CD4-positive, alpha-beta T cell treated with Interleukin-6 for 4 hours (primary cell): ENCODE measurements at regions not wholly inside any gene's neighbourhood (a gene's known extent, or its start where the extent isn't known, plus 50 kb on each side); places are given as distances from the start of the nearest gene placed in this dataset.

Experiments
- DNase-seq: peaks from one replicate; pipeline ENCODE4 v3.0.0-alpha.2; 2020; ENCODE audit warnings: mixed read lengths

DNA sequence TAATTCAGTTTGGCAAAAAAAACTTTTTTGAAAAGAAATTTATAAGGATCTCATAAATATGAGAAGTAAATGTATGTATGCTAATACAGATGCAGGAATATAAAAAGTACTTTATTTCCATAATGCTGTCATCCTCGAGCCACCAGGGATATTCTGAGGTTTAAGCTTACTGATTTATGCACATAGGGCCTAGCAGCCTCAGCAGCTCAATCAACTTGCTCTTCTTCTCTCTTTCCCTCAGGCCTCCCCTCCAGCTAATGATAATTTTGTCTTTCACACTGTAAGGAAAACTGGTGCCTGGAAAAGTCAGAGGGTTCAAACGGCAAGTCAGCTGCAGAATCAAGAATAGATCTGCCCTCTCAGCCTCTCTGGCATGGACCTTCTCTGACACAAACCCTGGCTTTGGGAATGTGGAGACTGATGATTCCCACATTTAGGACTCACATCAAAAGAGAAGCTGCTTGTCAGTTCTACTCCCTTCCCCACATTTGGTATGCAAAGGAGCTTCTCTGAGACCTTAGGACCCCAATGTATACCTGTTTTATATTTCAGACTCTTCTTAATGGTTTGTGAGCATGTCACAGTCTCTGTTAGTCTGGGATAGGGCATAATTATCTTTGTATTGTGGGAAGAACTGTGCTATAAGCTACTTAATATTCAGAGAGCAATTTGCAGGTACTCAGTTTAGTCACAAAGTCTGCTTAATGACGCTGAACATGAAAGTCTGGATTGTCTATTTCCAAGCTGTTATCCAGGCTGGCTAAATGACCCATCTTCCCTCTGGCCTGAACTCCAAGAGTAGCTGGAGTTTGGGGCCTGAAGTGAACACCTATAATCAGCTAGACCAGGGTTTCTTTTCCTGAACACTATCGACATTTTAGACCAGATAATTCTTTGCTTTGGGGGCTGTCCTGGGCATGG, 52.1 kb upstream of the DIPK1A start:
- no peak for DNase-seq

- DNase-seq, result no peak
These were observed 52.9 kb upstream of the DIPK1A start for GRCh38 chr1:93014168-93014567.

- DNase-seq, result no peak
These were observed 54.3 kb upstream of the DIPK1A start for GRCh38 chr1:93015590-93015989.

GRCh38 chr1:93016171-93016570, 54.9 kb upstream of the DIPK1A start:
- no peak for DNase-seq

DNA sequence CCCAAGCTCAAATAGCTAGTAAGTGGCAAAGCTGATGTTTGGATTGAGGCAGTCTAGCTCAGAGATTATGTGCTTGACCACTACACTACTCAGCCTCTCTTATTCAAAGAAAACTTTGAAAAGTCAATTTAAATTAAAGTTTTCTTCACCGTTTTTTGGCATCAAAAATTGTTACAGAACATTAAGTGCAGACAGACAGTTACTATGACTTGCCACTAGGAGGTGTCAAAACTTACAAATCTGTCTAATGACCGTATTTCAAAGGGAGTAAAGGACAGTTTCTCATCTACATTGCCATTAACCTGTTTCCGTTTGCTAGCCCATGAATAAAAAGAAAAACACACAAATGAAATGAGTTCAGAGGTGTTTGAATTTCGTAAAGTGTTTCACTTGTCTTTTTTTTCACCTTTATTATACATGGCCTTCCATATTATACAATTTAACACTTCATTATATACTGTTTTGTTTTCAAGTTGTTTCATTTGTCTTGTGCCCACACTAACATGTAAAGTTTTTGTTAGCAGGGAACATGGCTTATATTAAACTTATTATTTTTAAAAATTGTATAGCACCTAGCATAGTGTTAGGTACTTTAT, 57.4 kb upstream of the MTF2 start:
- peak; percentile 6 for DNase-seq

DNA sequence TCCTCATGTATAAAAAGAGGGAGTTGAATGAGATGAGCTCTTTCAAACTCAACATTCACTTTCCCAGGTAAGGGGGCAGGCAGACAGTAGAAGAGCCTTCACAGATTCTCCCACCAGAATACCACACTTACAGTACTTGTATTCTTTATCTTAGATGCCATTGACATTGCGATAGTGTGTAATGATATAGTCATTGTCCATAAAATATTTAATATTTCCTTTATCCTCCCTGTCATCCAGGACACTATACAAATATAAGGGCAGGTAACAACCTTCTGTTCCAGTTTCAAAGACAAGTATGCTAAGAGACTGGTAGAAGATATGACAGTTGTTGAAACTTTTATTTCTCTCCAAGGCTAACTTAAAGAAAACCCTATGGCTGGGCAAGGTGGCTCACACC, 56.5 kb upstream of the MTF2 start:
- no peak for DNase-seq

- no peak for DNase-seq
These were observed 55.8 kb upstream of the MTF2 start for GRCh38 chr1:93023281-93023680.

DNA sequence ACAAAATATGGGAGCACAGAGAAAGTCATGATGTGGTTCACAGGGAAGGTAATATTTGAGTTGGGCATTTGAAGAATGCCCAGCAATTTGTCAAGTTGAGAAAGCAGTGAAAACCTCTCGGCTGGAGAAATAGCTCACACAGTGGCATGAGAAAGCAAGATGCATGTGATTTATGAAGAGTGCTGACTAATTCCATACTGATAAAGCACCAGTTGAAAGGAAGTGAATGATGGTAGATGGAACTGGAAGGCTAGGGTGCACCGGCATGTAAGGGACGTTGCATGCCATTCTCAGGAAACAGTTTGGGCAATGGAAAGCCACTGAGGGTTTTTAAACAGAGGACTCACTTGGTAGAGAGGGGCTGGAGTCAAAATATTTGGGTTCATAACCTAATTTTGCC, 53.5 kb upstream of the MTF2 start:
- DNase-seq, result no peak

- DNase-seq, result no peak
These were observed 50.5 kb upstream of the MTF2 start for GRCh38 chr1:93028542-93028941.
